Mucosa of gallbladder (tissue), 1 donor: ENCODE measurements at regions not wholly inside any gene's neighbourhood (a gene's known extent, or its start where the extent isn't known, plus 50 kb on each side); places are given as distances from the start of the nearest gene placed in this dataset.
"Not testable (repeated sequence)": the region's sequence is repeated elsewhere in the genome, so short reads cannot be mapped to it uniquely, and the experiment has no call there.

Experiments used
- DNase-seq: peaks from one replicate; pipeline ENCODE4 v3.0.0-alpha.2; 2020; ENCODE audit warnings: low spot score
- donor health status: DM: no; HTN: no; CAD: no.

DNA sequence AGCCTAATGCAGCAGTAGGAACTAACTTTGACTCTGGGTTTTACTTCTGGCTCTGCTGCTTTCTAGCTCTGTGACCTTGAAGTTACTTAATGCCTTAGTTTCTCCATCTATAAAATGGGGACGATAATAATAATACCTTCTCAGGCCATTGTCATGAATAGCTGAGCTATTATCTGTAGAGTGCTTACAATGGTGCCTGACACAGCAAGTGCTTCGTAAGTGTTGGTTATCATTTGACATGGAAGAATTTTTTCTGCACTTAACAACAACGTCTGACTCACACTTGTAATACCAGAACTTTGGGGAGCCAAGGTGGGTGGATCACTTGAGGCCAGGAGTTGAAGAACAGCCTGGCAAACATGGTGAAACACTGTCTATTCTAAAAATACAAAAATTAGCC, 140.5 kb downstream of the ARL4A start:
- no peak for DNase-seq

DNA sequence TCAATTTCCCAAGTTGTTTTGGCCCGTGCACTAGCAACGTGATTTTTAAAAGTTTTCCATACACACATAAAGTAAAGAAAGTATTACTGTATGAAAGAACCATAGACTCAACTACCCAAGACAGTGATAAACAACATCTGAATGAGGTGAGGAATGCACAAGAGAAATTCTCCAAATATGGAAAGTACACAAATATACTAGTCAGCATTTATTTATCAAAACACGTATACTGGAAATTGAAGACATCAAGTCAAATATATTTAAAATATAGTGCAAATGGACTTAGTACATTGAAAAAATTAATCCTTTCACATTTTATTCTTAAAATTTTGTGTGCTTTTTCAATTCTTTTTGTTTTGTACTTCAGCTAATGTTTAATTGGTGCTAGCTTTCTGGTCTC, 143.6 kb downstream of the ARL4A start:
- no peak for DNase-seq

DNA sequence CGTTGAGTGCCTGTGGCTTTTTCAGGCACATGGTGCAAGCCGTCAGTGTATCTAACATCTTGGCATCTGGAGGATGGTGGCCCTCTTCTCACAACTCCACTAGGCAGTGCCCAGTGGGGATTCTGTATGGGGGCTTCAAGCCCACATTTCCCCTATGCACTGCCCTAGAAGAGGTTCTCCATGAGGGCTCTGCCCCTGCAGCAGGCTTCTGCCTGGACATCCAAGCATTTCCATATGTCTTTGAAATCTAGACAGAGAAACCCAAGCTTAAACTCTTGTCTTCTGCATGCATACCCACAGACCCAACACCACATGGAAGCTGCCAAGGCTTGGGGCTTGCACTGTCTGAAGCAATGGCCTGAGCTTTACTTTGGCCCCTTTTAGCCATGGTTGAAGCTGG, 146.4 kb downstream of the ARL4A start:
- DNase-seq, result no peak

DNA sequence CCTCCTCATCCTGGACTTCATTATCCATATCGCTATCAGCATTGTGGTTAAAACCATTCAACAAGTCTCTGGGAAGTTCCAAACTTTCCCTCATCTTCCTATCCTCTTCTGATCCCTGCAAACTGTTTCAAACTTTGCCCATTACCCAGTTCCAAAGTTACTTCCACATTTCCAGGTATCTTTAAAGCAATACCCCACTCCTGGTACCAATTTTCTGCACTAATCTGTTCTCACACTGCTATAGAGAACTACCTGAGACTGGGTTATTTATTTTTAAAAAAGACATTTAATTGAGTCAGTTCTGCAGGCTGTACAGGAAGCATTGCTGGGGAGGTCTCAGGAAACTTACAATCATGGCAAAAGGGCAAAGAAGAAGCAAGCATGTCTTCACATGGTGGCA, 147.3 kb downstream of the ARL4A start:
- DNase-seq, result no peak

DNA sequence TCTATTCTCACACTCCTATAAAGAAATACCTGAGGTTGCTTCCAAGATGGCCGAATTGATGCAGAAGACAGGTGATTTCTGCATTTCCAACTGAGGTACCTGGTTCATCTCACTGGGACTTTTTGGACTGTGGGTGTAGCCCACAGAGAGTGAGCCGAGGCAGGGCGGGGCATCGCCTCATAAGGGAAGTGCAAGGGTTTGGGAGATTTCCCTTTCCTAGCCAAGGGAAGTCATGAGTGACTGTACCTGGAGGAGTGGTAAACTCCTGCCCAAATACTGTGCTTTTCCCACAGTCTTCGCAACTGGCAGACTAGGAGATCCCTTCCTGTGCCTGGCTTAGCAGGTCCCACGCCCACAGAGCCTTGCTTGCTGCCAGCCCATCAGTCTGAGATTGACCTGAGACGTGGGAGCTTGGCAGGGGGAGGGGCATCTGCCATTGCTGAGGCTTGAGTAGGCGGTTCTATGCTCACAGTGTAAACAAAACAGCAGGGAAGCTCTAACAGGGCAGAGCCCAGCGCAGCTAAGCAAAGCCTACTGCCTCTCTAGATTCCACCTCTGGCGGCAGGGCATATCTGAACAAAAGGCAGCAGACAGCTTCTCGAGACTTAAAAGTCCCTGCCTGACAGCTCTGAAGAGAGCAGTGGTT, 152.2 kb downstream of the ARL4A start:
- DNase-seq, result no peak

DNA sequence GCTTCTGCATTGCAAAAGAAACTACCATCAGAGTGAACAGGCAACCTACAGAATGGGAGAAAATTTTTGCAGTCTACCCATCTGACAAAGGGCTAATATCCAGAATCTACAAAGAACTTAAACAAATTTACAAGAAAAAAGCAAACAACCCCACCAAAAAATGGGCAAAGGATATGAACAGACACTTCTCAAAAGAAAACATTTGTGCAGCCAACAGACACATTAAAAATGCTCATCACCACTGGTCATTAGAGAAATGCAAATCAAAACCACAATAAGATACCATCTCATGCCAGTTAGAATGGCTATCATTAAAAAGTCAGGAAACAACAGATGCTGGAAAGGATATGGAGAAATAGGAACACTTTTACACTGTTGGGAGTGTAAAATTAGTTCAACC, 157.3 kb downstream of the ARL4A start:
- not testable (repeated sequence) for DNase-seq

DNA sequence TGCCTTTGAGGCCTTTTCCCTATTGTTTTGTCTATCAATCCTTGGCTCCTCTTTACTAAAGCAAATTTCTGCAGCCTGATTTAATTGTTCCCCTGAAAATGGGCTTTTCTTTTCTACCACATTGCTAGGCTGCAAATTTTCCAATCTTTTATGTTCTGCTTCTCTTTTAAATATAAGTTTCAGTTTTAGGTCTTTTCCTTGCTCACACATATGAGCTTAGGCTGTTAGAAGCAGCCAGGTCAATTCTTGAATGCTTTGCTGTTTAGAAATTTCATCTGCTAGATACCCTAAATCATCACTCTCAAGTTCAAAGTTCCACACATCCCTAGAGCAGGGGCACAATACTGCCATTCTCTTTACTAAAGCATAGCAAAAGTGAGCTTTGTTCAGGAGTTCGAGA, 159.6 kb downstream of the ARL4A start:
- DNase-seq, result no peak

DNA sequence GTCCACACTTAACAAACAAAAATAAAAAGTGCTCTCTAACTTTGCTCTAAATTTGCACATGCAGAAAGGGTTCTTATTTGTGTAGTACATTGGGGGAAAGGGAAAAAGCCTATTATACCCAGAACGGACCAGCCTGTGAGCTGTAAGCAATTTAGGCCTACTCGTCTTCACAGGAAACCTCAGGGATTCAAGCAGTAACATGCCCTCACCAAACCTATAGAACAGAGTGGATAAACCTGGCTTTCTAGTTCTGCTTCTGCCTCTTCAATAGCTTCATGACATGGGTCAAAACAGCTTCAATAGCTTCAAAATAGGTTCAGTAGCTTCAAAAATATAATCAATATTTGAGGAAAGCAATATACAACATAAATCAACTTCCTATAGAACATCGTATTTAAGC, 163.7 kb downstream of the ARL4A start:
- no peak for DNase-seq

DNA sequence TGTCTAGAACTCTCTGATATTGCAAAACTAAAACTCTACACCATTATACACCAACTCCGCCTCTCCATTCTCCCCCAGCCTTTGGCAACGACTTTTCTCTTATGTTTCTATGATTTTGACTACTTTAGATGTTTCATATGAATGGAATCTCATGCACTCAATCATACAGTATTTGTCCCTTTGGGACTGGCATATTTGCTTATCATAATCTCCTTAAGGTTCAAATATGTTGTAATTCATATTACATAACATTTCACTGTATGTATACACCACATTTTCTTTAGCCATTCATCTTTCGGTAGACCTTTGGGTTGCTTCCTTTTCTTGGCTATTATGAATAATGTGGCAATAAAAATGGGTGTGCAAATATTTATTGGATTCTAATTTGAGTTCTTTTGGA, 164.4 kb downstream of the ARL4A start:
- no peak for DNase-seq

DNA sequence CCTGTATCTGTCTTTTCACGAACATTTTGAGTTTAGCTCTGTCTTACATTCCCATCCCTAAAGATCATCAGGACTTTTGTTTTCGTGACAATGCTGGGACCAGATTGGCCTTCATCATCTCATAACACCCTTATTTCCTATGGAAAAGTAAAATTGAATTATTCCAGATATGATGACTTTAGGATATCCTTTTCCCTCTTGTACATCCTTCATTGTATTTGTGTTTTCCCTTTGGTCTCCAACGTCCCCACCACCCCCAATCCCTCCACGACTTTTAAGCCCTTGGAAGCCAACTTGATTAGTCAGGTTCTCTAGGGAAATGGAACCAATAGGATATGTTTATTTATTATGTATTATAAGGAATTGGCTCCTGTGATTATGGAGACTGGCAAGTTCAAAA, 167.6 kb downstream of the ARL4A start:
- no peak for DNase-seq

DNA sequence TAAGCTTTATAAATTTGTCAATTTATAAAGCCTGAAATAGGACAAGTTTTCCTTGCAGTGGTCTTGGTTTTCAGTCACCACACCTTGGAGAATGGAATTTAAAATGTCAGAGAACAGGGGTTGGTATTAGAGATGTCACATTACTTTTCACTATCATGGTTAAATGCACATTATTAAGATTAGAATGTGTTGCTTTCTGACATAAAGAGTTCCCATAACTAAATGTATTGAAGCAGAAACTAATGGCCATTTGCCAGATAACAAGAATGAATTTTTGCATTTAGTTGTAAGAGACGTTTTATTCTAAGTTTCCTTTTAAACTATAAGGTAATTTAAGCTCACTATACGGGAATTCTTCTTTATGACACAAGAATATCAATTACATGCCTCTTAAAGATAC, 172.3 kb downstream of the ARL4A start:
- DNase-seq, result no peak

DNA sequence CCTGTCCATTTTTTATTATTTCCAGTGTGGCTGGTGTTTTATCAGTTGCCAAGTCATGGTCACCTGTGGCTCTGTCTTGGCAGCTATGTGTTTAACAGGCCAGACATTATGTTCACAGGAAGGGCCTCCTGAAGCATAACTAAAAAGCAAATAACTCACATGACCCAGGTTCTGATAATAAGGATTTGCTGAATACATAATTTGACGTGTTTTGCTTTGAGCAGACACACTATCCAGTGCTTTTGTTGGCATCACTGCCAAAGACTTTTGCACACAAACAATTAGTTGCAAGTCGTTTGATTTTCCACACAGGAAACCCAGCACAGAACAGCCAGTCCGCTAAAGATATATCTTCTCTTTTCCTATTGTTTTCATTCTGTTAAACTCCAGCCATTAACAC, 173.6 kb downstream of the ARL4A start:
- no peak for DNase-seq

DNA sequence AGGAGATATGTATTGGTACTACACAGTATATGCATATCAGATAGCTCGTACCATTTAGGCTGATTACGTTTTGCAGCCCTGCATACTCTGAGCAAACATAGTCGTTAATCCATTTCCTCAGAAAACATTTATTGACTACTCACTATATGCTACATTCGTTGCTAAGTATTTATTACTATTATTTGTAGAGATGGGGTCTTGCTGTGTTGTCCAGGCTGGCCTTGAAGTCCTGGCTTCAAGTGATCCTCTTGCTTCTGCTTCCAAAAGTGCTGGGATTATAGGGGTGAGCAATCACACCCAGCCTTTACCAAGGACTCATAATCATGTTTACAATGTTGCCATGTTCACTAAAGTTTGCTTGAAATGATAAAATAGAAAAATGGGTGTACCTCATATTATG, 174.7 kb downstream of the ARL4A start:
- no peak for DNase-seq

DNA sequence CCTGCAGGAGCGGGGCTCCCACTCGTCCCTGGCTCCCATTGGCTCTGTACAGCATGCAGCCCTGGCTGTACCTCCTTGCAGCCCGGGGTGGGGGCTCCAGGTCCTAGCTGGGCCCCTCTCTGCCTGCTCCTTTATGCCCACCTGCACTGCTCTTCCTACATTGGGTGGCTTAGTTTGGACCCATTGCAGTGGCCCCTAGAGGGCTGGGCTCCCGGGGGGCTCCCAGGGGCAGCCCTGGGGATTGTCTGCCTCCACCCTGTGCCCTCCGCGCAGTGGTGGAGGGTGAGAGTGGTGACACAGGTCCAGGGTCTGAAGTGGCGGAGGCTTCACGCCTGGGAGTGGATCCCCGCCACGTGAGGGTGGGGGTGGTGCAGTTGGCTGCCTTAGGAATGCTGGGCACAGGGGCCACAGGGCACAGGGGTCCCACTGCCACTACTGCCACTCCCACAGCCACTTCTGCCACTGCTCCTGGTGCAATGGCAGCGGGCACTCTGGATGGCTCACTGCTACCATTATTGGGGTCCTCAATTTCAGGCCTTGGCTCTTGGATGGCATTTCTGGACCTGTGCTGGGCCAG, 177.1 kb downstream of the ARL4A start:
- no peak for DNase-seq

DNA sequence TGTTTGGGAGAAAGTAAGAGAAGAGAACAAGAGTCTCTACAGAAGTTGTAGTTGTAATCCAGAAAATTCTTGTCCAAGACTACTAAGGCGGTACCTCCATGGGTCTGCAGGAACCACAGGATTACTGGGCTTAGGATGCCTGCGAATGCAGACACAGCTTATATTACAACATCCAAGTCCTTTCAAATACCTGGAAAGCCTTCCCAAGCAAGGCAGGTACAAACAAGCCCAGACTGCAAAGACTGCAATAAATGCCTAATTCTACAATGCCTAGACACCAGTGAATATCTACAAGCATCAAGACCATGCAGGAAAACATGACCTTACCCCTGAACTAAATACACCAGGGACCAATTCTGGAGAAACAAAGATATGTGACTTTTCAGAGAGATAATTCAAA, 178.2 kb downstream of the ARL4A start:
- no peak for DNase-seq

DNA sequence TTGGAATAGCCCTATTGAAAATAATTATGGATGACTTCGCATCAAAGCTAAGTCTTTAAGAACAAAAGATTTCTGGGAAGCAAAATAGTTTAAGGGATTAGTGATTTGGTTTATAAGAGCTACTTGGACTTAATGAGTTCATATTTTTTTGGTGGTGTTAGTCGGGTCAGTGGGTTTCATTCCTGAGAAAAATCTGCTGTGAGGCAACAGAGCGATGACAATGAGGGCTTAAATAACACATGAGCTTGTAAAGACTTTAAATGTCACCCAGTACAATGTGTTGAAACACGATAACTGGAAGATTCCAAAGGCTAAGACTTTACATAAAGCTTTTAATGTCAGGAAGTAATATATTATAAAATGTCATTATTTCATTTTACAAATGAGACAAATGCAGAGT, 178.8 kb downstream of the ARL4A start:
- no peak for DNase-seq

DNA sequence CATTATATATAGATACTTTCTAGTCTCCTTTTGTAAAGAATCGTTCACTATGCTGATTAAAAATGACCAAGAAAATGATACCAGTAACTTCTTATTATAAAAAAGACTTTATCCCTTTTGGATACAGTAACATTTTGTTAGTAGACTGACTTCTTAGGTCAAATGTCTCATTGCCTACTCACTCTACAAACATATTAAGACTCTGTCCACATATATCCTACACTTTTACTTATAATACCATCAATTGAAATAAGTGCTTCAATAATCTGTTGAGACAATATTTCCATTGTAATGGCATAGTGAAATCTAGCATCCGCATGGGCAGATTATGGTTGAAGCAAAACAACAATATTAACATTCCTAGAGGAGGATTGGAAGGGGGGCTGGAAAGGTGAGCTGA, 180.6 kb downstream of the ARL4A start:
- DNase-seq, result no peak

DNA sequence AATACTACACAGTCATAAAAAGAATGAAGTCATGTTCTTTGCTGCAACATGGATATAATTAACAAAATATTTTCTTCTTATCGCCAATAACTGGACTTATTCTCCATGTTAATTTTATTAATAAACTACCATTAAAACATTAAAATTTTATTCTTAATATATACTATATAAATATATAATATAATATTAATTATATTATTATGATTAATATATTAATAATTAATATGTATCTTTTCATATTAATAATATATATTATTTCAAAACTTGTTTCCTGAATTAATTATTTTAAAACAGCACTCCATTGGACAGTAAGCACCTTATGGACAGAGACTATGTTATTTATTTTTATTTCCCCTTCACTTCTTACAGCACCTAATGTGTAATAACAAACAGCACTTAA, 182.8 kb downstream of the ARL4A start:
- DNase-seq, result no peak

DNA sequence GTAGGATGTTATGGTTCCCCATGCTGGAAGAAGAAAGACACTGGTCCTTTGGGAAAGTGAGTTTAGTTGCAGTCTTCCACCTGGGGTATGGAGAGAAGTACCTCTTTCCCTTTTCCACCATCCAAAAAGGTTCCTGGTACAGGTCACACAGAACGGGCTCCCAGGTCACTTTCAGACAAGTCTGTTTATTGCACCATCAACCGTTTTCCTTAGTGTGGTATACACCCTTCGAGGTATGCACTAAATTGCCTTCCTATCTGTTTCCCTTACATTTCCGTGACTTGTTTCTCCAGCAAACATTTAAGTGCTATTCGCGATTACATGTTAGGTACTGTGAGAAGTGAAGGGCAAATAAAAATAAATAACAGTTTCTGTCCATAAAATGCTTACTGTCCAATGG, 185.1 kb downstream of the ARL4A start:
- DNase-seq, result no peak

DNA sequence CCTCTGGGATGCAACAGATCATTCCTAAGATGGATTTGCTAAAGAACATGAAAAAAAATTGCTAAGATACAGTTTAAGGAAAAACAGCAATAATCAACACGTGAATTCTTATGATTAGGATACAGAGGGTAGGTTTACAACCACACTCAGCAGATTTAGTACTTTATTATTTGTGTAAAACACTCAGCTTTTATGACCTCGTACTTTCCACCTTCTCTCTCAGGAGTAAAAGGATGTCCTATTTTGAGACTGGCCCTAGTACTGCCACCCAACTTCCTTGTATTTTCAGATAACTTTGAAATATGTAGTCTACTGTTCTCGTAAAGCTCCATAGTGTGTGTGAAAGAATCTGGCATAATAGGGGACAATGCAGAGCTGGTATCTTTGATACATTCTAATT, 186.1 kb downstream of the ARL4A start:
- DNase-seq, result no peak

DNA sequence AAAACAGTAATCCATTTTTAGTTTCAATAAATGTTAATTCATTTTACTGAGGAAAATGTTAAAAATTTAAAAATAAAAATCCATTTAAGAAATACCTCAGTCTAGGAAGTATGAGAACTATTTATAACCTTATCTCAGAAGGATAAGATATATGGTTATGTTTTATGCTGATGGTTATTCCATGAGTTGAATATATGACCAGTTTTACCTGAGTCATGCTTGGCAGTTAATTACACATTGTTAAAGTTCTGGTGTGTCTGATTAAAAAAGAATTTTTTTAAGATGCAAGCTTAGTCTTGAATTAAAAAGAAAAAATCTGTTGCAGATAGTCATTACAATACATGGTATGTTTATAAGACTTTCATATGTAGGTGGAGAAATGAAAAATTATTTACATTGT, 191.7 kb downstream of the ARL4A start:
- no peak for DNase-seq

DNA sequence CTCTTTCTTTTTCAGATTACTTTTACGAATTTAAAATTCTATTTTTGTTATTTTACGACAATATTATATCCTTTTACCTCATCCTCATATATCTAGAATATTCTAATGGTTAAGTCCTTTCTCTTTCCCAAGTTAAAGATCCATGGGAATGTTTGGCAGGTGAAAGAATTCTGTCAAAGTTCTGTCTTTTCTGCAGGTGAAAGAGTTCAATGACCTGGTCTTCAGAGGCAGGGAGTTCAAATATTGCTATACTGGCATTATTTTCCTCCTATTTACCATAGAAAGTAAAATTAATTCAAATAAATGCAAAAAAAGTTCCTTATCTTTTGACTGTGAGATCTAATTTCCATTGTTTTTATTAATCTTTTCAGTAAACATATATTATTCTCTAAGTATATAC, 194.3 kb downstream of the ARL4A start:
- DNase-seq, result no peak

DNA sequence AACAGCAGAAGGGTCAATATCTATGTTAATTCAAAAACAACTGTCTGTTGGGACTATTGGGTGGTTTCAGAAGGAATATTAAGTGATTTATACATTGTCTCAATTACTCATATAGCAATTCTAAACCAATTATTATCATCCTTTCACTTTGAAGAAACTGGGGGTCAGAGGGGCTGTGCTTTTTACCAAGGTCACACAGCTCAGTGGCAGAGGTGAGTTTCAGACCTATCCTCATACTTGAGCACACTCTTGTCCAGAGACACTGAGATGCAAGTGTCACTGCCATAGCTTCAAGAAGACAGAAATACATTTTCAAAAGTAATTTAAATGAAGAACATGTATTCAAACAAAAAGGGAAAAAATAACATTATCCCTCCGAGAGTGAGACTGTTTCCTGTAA, 195.3 kb downstream of the ARL4A start:
- no peak for DNase-seq

DNA sequence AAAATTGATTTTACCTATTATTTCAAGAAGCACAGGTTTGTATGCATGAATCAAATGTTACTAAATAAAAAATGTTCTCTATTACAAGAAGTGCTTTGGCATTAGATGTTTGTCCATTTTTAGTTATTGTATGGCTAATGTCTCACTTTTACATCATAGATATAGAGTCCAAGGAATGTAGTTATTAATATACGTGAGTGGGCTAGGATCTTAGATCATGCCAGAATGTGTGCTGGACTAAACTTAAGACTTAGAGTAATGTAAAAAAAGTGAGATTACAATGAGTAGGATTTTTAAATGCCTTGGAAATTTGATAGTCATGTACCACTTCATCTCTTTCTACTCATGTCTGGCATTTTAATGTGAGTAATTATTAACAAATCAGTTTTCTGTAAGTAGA, 196.6 kb downstream of the ARL4A start:
- no peak for DNase-seq
